Sigmoid colon (tissue), 4 donors: ENCODE measurements at regions not wholly inside any gene's neighbourhood (a gene's known extent, or its start where the extent isn't known, plus 50 kb on each side); places are given as distances from the start of the nearest gene placed in this dataset.

Source experiments
- EP300 ChIP-seq, 4 donors: sonication (generic); formaldehyde crosslinking; IDR thresholded peaks; one replicate each; pipeline ENCODE4 v1.6.1; 2017; ENCODE audit warnings: antibody characterized with exemption in 4 of 4
- TF ChIP-seq, protein P1 (sequence below), 4 experiments: fragments of 450-650 bp in 3 of 4; fragments of 200-600 bp in 1 of 4; IDR thresholded peaks; one replicate each; pipeline ENCODE4 v1.5.1; 2016 to 2019; ENCODE audit warnings: antibody characterized with exemption in 4 of 4, mild to moderate bottlenecking in 3 of 4, moderate library complexity in 2 of 4

DNA sequence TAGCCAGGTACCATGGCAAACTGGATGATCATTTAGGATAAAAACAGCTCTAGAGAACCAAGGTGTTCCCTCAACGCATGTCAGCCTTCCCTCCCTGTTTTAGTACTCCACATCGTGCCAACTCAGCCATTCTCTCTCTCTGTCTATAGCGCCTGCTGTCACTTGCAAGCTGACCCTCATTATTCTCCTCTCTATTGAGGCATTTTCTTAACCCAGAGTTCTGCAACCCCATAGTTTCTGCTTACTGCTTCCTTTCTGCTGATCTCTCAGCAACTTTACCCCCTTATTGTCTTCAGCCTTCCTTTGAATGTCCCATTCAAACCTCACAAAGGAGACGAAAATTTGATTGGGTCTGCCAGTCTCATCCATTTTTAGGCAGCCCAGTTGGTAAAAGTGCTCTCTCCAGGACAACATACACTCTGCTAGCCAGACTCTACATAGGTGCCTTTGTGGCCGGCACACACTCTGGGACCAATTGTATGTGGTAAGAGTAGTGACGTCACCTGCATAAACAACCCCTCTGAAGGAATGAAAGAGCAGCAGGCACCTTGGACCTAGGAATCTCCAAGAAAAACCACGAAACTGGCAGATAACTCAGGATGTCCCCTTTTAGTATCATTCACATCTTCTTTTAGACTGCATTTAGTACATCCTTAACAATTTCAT lies 367.2 kb upstream of the KCNH7 start:
- TF ChIP-seq, protein P1, sequence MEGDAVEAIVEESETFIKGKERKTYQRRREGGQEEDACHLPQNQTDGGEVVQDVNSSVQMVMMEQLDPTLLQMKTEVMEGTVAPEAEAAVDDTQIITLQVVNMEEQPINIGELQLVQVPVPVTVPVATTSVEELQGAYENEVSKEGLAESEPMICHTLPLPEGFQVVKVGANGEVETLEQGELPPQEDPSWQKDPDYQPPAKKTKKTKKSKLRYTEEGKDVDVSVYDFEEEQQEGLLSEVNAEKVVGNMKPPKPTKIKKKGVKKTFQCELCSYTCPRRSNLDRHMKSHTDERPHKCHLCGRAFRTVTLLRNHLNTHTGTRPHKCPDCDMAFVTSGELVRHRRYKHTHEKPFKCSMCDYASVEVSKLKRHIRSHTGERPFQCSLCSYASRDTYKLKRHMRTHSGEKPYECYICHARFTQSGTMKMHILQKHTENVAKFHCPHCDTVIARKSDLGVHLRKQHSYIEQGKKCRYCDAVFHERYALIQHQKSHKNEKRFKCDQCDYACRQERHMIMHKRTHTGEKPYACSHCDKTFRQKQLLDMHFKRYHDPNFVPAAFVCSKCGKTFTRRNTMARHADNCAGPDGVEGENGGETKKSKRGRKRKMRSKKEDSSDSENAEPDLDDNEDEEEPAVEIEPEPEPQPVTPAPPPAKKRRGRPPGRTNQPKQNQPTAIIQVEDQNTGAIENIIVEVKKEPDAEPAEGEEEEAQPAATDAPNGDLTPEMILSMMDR (IDR thresholded peaks at IDR 0.05): no peak
- no peak for TF ChIP-seq EP300 (IDR thresholded peaks at IDR 0.05)
